Activated naive CD4-positive, alpha-beta T cell treated with anti-CD3 and anti-CD28 coated beads for 36 hours (primary cell): ENCODE measurements at regions not wholly inside any gene's neighbourhood (a gene's known extent, or its start where the extent isn't known, plus 50 kb on each side); places are given as distances from the start of the nearest gene placed in this dataset.
A peak's percentile ranks its signal among the peaks of the same experiment; 100 is the strongest.
"Not testable (repeated sequence)": the region's sequence is repeated elsewhere in the genome, so short reads cannot be mapped to it uniquely, and the experiment has no call there.

ENCODE experiments used
- CTCF ChIA-PET: fragments of 350-600 bp; sonication (Branson Sonifier 250); formaldehyde crosslinking; loops from one replicate; lab custom pipeline; 2021; ENCODE audit warnings: antibody characterized with exemption; lab: Charles Lee
- DNase-seq: peaks from one replicate; pipeline ENCODE4 v3.0.0-alpha.2; 2020
- H3K27ac Mint-ChIP-seq: one replicate; pipeline ENCODE4 v1.8.0; 2021; ENCODE audit warnings: mild to moderate bottlenecking, mixed read lengths
- H3K27me3 Mint-ChIP-seq: one replicate; pipeline ENCODE4 v1.8.0; 2021; ENCODE audit warnings: low read depth, mixed read lengths
- H3K36me3 Mint-ChIP-seq: one replicate; pipeline ENCODE4 v1.8.0; 2021; ENCODE audit warnings: low read depth, mixed read lengths
- H3K4me1 Mint-ChIP-seq: one replicate; pipeline ENCODE4 v1.8.0; 2021; ENCODE audit warnings: low read depth, mixed read lengths
- H3K4me3 Mint-ChIP-seq: one replicate; pipeline ENCODE4 v1.8.0; 2021; ENCODE audit warnings: mild to moderate bottlenecking, moderate library complexity, mixed read lengths
- H3K9me3 Mint-ChIP-seq: one replicate; pipeline ENCODE4 v1.8.0; 2021; ENCODE audit warnings: mixed read lengths
- intact Hi-C: fragments of 100-400 bp; cut with micrococcal nuclease; formaldehyde crosslinking; loops from one replicate; pipeline ENCODE4 v1.15.1; 2023

DNA sequence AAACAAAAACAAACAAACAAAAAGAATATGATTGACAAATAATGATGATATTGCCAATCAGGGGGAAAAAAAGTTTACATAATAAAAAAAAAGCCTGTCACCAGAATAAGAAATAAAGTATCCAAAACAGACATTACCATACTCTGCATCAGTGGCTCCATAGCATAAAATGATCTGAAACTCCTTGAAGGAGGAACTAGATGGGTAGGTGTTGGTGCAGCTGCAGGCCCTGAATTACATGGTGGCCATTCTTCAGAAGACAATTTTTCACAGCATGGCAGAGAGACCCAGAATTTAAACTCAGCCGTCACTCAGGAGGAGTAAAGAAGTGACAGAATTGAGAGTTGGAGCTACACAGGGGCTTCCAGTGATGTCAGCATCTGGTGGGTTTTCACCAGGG is 60.2 kb downstream of the GLUL start:
- Mint-ChIP-seq H3K27ac (no peak overlapping the region), H3K9me3 (no peaks in the 10 kb centered on the region), H3K36me3 (no peaks in the 10 kb centered on the region), H3K27me3 (no peaks in the 10 kb centered on the region), H3K4me1 (no peaks in the 10 kb centered on the region), H3K4me3 (no peak overlapping the region)
- intact Hi-C loops, result no loop called here
- DNase-seq, result no peak
- CTCF ChIA-PET, result no interaction called here

DNA sequence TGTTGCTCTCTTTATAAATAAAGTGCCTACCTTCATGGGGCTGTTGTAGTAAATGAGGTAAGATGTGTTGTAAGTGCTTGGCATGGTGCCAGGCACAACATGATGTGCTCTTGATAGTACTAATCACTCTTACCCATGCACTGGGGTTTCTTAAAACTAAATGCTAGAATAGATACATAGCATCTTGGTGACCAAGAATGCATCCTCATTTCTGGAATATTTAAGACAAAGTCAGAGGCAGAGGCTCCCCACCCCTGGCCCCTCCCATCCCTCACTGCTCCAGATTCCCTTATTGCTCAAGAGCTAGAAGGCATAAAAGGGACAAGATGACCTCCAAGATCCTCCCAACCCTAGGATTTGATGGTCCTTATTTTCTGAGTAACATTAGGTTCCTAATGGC is 61.3 kb downstream of the GLUL start:
- Mint-ChIP-seq H3K27me3 (no peaks in the 10 kb centered on the region), H3K4me3 (no peak overlapping the region), H3K27ac (no peak overlapping the region), H3K4me1 (no peaks in the 10 kb centered on the region), H3K36me3 (no peaks in the 10 kb centered on the region), H3K9me3 (no peaks in the 10 kb centered on the region)
- DNase-seq, result peak; percentile 13
- CTCF ChIA-PET, result no interaction called here
- intact Hi-C loops, result no loop called here

DNA sequence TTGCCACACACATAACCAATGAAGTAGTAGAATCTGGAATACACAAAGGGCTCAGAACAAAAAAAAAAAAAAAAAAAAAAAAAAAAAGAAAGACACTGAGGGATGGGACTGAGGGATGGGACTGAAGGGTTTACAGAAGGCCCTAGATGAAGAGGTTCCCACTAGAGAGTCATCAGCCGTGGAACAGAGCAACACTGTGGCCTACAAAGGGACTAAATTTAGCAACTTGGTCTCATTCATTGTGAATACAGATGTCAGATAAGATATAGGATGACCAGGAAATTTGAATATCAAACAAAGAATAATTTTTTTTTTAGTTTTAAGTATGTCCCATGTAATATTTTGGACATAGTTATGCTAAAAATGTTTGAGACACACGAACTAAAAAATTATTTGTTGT is 62.1 kb downstream of the GLUL start:
- no peaks in the 10 kb centered on the region for H3K4me1 Mint-ChIP-seq
- no peak overlapping the region for H3K4me3 Mint-ChIP-seq
- H3K27ac Mint-ChIP-seq, result no peak overlapping the region
- no peaks in the 10 kb centered on the region for H3K36me3 Mint-ChIP-seq
- DNase-seq, result no peak
- no peaks in the 10 kb centered on the region for H3K27me3 Mint-ChIP-seq
- CTCF ChIA-PET, result no interaction called here
- intact Hi-C loops, result no loop called here
- no peaks in the 10 kb centered on the region for H3K9me3 Mint-ChIP-seq

DNA sequence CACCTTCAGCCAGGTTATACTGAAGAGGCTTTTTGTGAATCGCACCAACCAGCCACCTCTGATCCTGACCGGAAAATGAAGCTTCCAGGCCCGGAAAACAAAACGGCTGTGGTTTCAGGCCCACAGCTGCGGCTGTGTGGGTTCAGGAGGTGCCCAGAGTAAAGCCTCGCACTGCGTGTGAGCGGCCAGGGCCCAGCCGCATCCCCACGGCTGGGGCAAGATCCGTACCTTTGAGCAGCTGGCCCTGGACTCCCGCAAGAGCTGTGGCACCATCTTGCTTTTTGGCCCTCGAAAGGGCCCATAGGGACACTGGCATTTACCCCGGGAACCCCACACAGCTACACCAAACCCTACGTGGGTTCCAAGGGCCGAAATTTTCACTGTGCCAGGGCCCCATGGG is 63.0 kb downstream of the GLUL start:
- CTCF ChIA-PET, result no interaction called here
- no peak for DNase-seq
- H3K27ac Mint-ChIP-seq, result no peak overlapping the region
- no peaks in the 10 kb centered on the region for H3K27me3 Mint-ChIP-seq
- H3K9me3 Mint-ChIP-seq, result no peaks in the 10 kb centered on the region
- no peaks in the 10 kb centered on the region for H3K36me3 Mint-ChIP-seq
- no peak overlapping the region for H3K4me3 Mint-ChIP-seq
- no peaks in the 10 kb centered on the region for H3K4me1 Mint-ChIP-seq
- intact Hi-C loops, result no loop called here

DNA sequence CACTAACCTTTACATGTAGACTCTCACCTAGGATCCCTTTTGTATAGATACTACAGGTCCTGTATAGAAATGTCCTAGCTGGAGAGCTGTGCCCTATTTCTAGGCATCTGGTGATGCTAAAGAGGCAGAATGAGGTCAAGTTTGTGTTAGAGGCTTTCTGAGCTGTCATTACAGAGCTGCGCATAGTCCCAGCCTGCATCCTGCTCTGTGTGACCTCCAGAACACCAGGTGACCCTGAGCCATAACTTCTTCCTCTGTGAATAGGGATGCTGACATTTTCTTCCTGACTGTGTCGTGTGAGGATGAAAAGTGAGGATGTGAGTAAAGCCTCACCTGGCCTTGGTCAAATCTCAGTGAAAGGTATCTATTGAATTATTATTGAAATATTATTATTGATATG is 66.3 kb downstream of the GLUL start:
- H3K4me3 Mint-ChIP-seq, result no peak overlapping the region
- H3K27ac Mint-ChIP-seq, result no peak overlapping the region
- CTCF ChIA-PET, result no interaction called here
- intact Hi-C loops, result no loop called here
- no peaks in the 10 kb centered on the region for H3K9me3 Mint-ChIP-seq
- DNase-seq, result no peak
- no peaks in the 10 kb centered on the region for H3K4me1 Mint-ChIP-seq
- H3K27me3 Mint-ChIP-seq, result no peaks in the 10 kb centered on the region
- H3K36me3 Mint-ChIP-seq, result no peaks in the 10 kb centered on the region

DNA sequence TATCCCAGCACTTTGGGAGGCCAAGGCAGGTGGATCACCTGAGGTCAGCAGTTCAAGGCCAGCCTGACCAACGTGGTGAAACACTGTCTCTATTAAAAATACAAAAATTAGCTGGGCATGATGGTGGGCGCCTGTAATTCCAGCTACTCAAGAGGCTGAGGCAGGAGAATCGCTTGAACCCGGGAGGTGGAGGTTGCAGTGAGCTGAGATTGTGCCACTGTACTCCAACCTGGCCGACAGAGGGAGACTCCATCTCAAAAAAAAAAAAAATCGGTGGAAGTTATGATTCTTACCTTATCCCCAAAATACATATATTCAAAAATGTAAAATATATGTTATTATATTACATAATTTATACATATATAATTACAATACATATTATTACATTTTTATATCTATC is 70.1 kb downstream of the GLUL start:
- H3K27ac Mint-ChIP-seq, CTCF ChIA-PET, H3K4me1 Mint-ChIP-seq, H3K4me3 Mint-ChIP-seq, H3K9me3 Mint-ChIP-seq, H3K27me3 Mint-ChIP-seq, intact Hi-C loops, H3K36me3 Mint-ChIP-seq, DNase-seq: not testable (repeated sequence)

DNA sequence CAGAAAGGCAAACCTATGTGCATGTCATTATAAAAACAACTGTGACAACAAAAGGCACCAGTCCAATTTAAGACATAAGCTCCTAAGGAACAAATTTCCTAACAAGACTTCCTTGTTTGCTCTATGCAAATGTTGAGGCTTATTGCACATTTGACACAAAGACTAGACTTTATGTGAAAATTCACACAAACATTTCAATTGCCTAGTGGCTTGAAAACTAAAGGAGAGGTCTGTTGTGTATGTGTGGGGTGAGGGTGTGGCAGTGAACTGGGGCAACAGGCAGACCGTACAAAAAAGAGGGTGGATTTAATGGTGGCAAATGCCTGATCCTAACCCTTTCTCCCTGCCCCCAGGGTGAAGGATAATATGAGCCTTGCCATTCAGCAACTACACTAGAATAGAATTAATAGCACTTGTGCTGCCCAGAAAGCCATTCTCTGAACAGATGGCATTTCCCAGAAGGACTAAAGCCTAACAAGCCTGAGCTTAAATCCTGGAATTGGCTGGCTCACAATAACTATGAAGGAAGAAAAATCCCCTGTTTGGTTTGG is 73.9 kb downstream of the GLUL start:
- Mint-ChIP-seq H3K36me3 (no peaks in the 10 kb centered on the region), H3K27ac (peak overlapping the region; percentile 31), H3K4me3 (no peak overlapping the region), H3K27me3 (no peaks in the 10 kb centered on the region), H3K4me1 (no peaks in the 10 kb centered on the region), H3K9me3 (no peaks in the 10 kb centered on the region)
- DNase-seq, result no peak
- intact Hi-C loops, result no loop called here
- CTCF ChIA-PET, result no interaction called here

DNA sequence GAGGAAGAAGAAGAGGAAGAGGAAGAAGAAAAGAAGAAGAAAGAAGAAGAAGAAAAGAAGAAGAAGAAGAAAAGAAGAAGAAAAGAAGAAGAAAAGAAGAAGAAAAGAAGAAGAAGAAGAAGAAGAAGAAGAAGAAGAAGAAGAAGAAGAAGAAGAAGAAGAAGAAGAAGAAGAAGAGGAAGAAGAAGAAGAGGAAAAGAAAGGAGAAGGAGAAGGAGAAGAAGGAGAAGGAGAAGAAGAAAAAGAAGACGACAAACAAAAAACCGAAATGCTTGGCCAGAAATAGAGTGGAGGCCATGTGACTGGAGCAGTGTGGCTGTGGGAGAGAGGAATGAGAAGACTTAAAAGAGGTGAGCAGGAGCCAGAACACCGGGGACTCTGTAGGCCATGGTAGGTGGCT is 75.1 kb downstream of the GLUL start:
- DNase-seq, H3K27me3 Mint-ChIP-seq, H3K4me3 Mint-ChIP-seq, H3K27ac Mint-ChIP-seq, H3K36me3 Mint-ChIP-seq, CTCF ChIA-PET, H3K4me1 Mint-ChIP-seq, H3K9me3 Mint-ChIP-seq, intact Hi-C loops: not testable (repeated sequence)

DNA sequence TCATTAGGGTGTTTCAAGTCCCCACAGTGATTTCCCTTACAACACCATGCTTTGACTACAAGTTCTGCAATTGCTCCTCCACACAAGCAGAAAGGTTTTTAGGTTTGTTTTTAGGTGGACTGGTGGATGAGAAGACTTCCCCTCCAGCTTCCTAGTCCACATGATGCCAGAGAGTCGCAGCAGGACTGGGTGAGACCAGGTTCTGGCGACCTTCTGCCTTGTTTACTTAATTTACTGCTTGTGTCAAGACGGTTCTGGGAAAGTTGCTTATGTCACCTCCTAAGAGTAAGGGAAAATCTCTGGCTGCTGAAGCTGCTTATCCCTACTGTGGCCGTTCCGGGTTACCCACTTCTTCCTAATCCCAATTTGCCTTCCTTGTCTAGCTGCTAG is 76.4 kb downstream of the GLUL start:
- intact Hi-C loops, result no loop called here
- no peaks in the 10 kb centered on the region for H3K36me3 Mint-ChIP-seq
- H3K27ac Mint-ChIP-seq, result no peak overlapping the region
- CTCF ChIA-PET, result no interaction called here
- H3K9me3 Mint-ChIP-seq, result no peaks in the 10 kb centered on the region
- no peak overlapping the region for H3K4me3 Mint-ChIP-seq
- H3K27me3 Mint-ChIP-seq, result no peaks in the 10 kb centered on the region
- H3K4me1 Mint-ChIP-seq, result no peaks in the 10 kb centered on the region
- no peak for DNase-seq

DNA sequence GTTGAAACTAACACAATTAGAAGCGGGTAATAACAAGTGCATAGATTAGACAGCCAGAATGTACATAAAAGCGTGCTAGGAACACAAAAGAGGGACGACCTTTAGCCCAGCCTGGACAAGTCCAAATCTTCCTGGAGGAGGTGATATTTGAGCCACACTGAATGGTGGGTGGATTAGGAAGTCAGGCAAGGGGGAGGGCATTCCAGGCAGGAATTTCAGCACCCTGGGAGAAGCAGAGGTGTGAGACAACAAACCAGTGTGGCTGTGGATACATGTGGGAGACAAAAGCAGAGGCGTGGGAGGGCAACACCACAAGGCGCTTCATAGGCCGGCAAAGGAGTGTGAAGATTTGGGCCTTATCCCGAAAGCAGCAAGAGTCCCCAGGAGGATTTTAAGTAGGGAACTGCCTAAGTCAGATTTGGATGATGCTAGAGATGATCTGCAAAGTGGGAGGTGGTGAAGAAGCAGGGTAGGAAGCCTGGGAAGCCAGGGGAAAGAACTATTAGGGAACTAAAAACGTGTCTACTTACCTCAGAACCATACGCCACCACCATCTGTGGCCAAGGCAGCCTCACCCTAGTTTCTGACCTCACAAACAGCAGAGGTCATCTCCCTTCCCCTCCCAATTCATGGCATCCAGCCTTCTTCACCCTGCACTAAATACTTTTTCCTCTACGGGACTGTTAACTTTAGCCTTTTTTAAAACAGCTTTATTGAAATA is 81.8 kb downstream of the GLUL start:
- H3K27me3 Mint-ChIP-seq, result no peaks in the 10 kb centered on the region
- H3K4me3 Mint-ChIP-seq, result no peak overlapping the region
- no peak for DNase-seq
- no peaks in the 10 kb centered on the region for H3K36me3 Mint-ChIP-seq
- H3K9me3 Mint-ChIP-seq, result no peaks in the 10 kb centered on the region
- no peak overlapping the region for H3K27ac Mint-ChIP-seq
- CTCF ChIA-PET, result no interaction called here
- intact Hi-C loops, result no loop called here
- no peaks in the 10 kb centered on the region for H3K4me1 Mint-ChIP-seq

DNA sequence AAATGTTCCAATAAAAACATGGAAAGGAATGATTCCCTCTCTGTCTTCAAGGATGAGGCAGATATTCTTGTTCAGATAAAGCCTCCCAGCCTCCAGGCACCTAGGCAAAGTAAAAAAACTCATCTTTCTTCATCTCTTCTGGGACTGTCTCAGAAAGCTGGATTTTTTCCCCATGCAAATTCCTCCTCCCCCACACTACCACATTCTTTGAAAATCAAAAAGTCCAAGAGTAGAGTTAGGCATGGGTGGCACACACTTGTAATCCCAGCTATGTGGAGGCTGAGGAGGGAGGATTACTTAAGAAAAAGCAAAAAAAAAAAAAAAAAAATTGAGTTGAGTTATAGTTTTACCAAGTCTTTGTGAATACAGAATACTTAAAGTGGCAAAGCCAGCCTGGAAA is 82.8 kb downstream of the GLUL start:
- CTCF ChIA-PET, result no interaction called here
- Mint-ChIP-seq H3K27ac (no peak overlapping the region), H3K9me3 (no peaks in the 10 kb centered on the region), H3K4me1 (no peaks in the 10 kb centered on the region), H3K27me3 (no peaks in the 10 kb centered on the region), H3K4me3 (no peak overlapping the region), H3K36me3 (no peaks in the 10 kb centered on the region)
- no peak for DNase-seq
- intact Hi-C loops, result no loop called here

DNA sequence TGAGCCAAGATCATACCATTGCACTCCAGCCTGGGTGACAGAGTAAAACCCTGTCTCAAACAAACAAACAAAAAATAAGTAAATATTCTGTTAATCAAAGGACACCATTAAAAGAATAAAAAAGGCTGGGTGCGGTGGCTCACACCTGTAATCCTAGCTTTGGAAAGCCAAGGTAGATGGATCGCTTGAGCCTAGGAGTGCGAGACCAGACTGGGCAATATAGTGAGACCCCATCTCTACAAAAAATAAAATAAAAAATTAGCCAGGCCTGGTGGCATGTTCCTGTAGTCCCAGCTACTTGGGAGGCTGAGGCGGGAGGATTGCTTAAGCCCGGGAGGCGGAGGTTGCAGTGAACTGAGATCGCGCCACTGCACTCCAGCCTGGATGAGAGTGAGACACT is 84.1 kb downstream of the GLUL start:
- intact Hi-C loops, DNase-seq, H3K4me3 Mint-ChIP-seq, H3K4me1 Mint-ChIP-seq, H3K9me3 Mint-ChIP-seq, H3K36me3 Mint-ChIP-seq, H3K27me3 Mint-ChIP-seq, H3K27ac Mint-ChIP-seq: not testable (repeated sequence)
- CTCF ChIA-PET, result interaction anchor here (0.9 kb wide), 1 partner anchor 87 kb away, joined by 3 read pairs; no protein-coding TSS in a partner anchor

DNA sequence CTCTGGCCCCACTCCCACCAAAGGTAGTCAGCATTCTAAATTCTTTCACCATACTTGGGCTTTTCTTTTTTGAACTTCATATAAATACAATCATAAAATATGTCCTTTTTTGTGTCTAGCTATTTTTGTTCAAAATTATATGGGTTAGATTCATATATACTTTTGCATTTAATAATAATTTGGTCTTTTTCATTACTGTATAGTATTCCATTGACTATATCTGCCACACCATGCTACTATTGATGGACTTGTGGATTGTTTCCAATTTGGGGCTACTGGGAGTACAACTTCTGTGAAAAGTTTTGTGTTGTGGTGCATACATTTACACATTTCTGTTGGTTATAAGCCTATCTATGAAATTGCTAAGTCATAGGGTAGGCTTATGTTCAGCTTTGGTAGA is 85.7 kb downstream of the GLUL start:
- intact Hi-C loops, result no loop called here
- H3K36me3 Mint-ChIP-seq, result no peaks in the 10 kb centered on the region
- H3K4me1 Mint-ChIP-seq, result peaks cover 16% of the 10 kb centered on the region
- H3K27me3 Mint-ChIP-seq, result no peaks in the 10 kb centered on the region
- H3K4me3 Mint-ChIP-seq, result no peak overlapping the region
- no peak for DNase-seq
- CTCF ChIA-PET, result interaction anchor here (0.7 kb wide), 1 partner anchor 176 kb away, joined by 3 read pairs; no protein-coding TSS in a partner anchor
- H3K9me3 Mint-ChIP-seq, result no peaks in the 10 kb centered on the region
- H3K27ac Mint-ChIP-seq, result no peak overlapping the region
